ENCODE measurements at regions not wholly inside any gene's neighbourhood (a gene's known extent, or its start where the extent isn't known, plus 50 kb on each side); places are given as distances from the start of the nearest gene placed in this dataset.

DNA sequence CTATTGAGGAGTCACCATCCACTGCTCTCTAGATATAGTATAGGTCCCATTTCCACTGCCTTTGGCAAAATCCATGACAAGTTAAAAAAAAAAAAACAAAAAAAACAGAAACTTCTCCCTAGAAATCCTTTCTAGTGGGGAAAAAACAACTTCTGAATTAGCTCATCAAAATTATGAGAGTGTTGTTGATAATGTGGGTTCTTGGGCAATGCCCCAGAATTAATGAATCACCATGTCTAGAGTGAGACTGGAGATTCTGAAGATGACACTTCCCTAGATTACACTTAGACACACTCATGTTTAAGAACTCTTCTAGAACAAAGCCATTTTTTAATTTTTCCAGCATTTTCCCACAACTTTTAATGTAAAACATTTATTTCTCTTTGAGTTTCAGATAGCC, 728.0 kb upstream of the C9orf72 start:
- ATAC-seq (no peak), DNase-seq (ENCODE audit: low spot score) (no peak), FAIRE-seq (no peak)
- Histone ChIP-seq H2AFZ (ENCODE audit: low read length) (no peak overlapping the region), H3K9me3 (ENCODE audit: low read length) (no peaks in the 10 kb centered on the region), H3K79me2 (ENCODE audit: insufficient read depth, low read length) (no peaks in the 10 kb centered on the region), H3K27ac (ENCODE audit: extremely low read length, insufficient read depth, low read length) (no peak overlapping the region), H3K4me1 (ENCODE audit: insufficient read depth, low read length) (no peaks in the 10 kb centered on the region), H4K20me1 (ENCODE audit: insufficient read depth, low read length) (no peaks in the 10 kb centered on the region), H3K4me2 (ENCODE audit: low read depth, low read length) (no peak overlapping the region), H3K36me3 (replicated peaks in 1 of 2; ENCODE audit: control insufficient read depth in 1 of 2, insufficient read depth in 2 of 2, low read length in 2 of 2) (no peaks in the 10 kb centered on the region), H3K27me3 (ENCODE audit: control insufficient read depth in 1 of 2, insufficient read depth in 2 of 2, low read length in 2 of 2) (no peaks in the 10 kb centered on the region), H3K4me3 (replicated peaks in 1 of 3; ENCODE audit: insufficient read depth in 1 of 3, low read depth in 2 of 3, low read length in 3 of 3) (no peak overlapping the region), H3K9ac (ENCODE audit: insufficient read depth, low read depth, low read length) (no peak overlapping the region)
- TF ChIP-seq NKX3-1 (CRISPR knock-in tag; IDR thresholded peaks at IDR 0.05) = no peak
- in situ Hi-C loops (cut with HindIII; ENCODE audit: extremely low pct_ligation_motif_present, low pct_unique_long_range_greater_than_20kb) = no loop called here
- intact Hi-C loops (cut with micrococcal nuclease; ENCODE audit: unreplicated experiment) = no loop called here
- BruUV-seq (replicated peaks) = no TSS peak
- POLR2A ChIA-PET = no interaction called here
- CTCF ChIA-PET (ENCODE audit: low intra/inter-chr PET ratio, low total read pairs) = no interaction called here

DNA sequence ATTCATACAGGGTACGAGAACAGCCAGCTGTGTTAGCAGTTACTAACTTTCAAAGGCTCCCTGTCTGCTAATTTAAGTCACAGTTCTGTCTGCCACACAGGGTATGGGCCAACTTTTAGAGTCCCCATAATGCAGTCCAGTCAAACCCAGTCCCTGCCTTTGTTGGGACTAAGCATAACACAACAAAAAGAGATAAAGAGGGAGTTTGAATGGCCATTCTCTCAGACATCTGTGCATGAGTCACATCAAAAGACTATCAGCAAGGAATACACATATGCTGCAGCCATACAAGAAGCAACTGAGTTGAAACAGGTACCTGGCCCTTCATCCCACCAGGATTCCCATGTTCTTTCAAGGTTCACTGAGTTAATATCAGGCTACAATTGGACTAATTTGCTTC, 744.5 kb upstream of the C9orf72 start:
- POLR2A ChIA-PET = no interaction called here
- 0% methylated on average over 1 of the region's 1 CpG for WGBS (ENCODE audit: low lambda C conversion rate)
- in situ Hi-C loops (cut with HindIII; ENCODE audit: extremely low pct_ligation_motif_present, low pct_unique_long_range_greater_than_20kb) = no loop called here
- H2AFZ ChIP-seq (ENCODE audit: low read length) = no peak overlapping the region
- no peaks in the 10 kb centered on the region for H3K4me1 ChIP-seq (ENCODE audit: insufficient read depth, low read length)
- no peak overlapping the region for H3K9ac ChIP-seq (ENCODE audit: insufficient read depth, low read depth, low read length)
- ATAC-seq (no peak), DNase-seq (ENCODE audit: low spot score) (no peak), FAIRE-seq (no peak)
- CTCF ChIA-PET (ENCODE audit: low intra/inter-chr PET ratio, low total read pairs) = no interaction called here
- H3K4me3 ChIP-seq (replicated peaks in 1 of 3; ENCODE audit: insufficient read depth in 1 of 3, low read depth in 2 of 3, low read length in 3 of 3) = no peak overlapping the region
- no TSS peak for BruUV-seq (replicated peaks)
- intact Hi-C loops (cut with micrococcal nuclease; ENCODE audit: unreplicated experiment) = no loop called here
- no peaks in the 10 kb centered on the region for H3K27me3 ChIP-seq (ENCODE audit: control insufficient read depth in 1 of 2, insufficient read depth in 2 of 2, low read length in 2 of 2)
- no peaks in the 10 kb centered on the region for H4K20me1 ChIP-seq (ENCODE audit: insufficient read depth, low read length)
- no peaks in the 10 kb centered on the region for H3K36me3 ChIP-seq (replicated peaks in 1 of 2; ENCODE audit: control insufficient read depth in 1 of 2, insufficient read depth in 2 of 2, low read length in 2 of 2)
- no peaks in the 10 kb centered on the region for H3K9me3 ChIP-seq (ENCODE audit: low read length)
- no peak overlapping the region for H3K27ac ChIP-seq (ENCODE audit: extremely low read length, insufficient read depth, low read length)
- no peak overlapping the region for H3K4me2 ChIP-seq (ENCODE audit: low read depth, low read length)
- no peaks in the 10 kb centered on the region for H3K79me2 ChIP-seq (ENCODE audit: insufficient read depth, low read length)
- no peak for TF ChIP-seq FOXK1 (CRISPR knock-in tag; IDR thresholded peaks at IDR 0.05; ENCODE audit: borderline replicate concordance, low read depth)
- TF ChIP-seq GABPB1 (CRISPR knock-in tag; IDR thresholded peaks at IDR 0.05) = no peak
- no peak for TF ChIP-seq ZNF441 (CRISPR knock-in tag; IDR thresholded peaks at IDR 0.05; ENCODE audit: borderline replicate concordance)
- no peak for TF ChIP-seq ZNF572 (CRISPR knock-in tag; IDR thresholded peaks at IDR 0.05)
- TF ChIP-seq, protein P1, sequence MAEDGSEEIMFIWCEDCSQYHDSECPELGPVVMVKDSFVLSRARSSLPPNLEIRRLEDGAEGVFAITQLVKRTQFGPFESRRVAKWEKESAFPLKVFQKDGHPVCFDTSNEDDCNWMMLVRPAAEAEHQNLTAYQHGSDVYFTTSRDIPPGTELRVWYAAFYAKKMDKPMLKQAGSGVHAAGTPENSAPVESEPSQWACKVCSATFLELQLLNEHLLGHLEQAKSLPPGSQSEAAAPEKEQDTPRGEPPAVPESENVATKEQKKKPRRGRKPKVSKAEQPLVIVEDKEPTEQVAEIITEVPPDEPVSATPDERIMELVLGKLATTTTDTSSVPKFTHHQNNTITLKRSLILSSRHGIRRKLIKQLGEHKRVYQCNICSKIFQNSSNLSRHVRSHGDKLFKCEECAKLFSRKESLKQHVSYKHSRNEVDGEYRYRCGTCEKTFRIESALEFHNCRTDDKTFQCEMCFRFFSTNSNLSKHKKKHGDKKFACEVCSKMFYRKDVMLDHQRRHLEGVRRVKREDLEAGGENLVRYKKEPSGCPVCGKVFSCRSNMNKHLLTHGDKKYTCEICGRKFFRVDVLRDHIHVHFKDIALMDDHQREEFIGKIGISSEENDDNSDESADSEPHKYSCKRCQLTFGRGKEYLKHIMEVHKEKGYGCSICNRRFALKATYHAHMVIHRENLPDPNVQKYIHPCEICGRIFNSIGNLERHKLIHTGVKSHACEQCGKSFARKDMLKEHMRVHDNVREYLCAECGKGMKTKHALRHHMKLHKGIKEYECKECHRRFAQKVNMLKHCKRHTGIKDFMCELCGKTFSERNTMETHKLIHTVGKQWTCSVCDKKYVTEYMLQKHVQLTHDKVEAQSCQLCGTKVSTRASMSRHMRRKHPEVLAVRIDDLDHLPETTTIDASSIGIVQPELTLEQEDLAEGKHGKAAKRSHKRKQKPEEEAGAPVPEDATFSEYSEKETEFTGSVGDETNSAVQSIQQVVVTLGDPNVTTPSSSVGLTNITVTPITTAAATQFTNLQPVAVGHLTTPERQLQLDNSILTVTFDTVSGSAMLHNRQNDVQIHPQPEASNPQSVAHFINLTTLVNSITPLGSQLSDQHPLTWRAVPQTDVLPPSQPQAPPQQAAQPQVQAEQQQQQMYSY (CRISPR knock-in tag; IDR thresholded peaks at IDR 0.05) = no peak
- TF ChIP-seq, protein P2, sequence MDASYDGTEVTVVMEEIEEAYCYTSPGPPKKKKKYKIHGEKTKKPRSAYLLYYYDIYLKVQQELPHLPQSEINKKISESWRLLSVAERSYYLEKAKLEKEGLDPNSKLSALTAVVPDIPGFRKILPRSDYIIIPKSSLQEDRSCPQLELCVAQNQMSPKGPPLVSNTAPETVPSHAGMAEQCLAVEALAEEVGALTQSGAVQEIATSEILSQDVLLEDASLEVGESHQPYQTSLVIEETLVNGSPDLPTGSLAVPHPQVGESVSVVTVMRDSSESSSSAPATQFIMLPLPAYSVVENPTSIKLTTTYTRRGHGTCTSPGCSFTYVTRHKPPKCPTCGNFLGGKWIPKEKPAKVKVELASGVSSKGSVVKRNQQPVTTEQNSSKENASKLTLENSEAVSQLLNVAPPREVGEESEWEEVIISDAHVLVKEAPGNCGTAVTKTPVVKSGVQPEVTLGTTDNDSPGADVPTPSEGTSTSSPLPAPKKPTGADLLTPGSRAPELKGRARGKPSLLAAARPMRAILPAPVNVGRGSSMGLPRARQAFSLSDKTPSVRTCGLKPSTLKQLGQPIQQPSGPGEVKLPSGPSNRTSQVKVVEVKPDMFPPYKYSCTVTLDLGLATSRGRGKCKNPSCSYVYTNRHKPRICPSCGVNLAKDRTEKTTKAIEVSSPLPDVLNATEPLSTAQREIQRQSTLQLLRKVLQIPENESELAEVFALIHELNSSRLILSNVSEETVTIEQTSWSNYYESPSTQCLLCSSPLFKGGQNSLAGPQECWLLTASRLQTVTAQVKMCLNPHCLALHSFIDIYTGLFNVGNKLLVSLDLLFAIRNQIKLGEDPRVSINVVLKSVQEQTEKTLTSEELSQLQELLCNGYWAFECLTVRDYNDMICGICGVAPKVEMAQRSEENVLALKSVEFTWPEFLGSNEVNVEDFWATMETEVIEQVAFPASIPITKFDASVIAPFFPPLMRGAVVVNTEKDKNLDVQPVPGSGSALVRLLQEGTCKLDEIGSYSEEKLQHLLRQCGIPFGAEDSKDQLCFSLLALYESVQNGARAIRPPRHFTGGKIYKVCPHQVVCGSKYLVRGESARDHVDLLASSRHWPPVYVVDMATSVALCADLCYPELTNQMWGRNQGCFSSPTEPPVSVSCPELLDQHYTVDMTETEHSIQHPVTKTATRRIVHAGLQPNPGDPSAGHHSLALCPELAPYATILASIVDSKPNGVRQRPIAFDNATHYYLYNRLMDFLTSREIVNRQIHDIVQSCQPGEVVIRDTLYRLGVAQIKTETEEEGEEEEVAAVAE (CRISPR knock-in tag; IDR thresholded peaks at IDR 0.05; ENCODE audit: borderline replicate concordance) = no peak
- no peak for TF ChIP-seq ADNP (CRISPR knock-in tag; IDR thresholded peaks at IDR 0.05)
